ENCODE measurements at regions not wholly inside any gene's neighbourhood (a gene's known extent, or its start where the extent isn't known, plus 50 kb on each side); places are given as distances from the start of the nearest gene placed in this dataset.

GRCh38 chr3:24545887-24546286 lies 51.2 kb upstream of the THRB start:
- no peak for DNase-seq (ENCODE audit: low read depth)

GRCh38 chr3:24548278-24548677 lies 53.6 kb upstream of the THRB start:
- in situ Hi-C loops (cut with HindIII; ENCODE audit: low sequenced_read_pairs) = no loop called here
- no peak for DNase-seq (ENCODE audit: low read depth)
- no peak for TF ChIP-seq CTCF (IDR thresholded peaks at IDR 0.05; ENCODE audit: low read depth, low read length, missing control alignments)
- H3K4me3 ChIP-seq (ENCODE audit: low read depth, low read length) = no peak overlapping the region

More at GRCh38 chr3:24545887-24546286, 51.2 kb upstream of the THRB start:
- H3K4me3 ChIP-seq (ENCODE audit: low read depth, low read length) = no peak overlapping the region
- TF ChIP-seq CTCF (IDR thresholded peaks at IDR 0.05; ENCODE audit: low read depth, low read length, missing control alignments) = no peak
- in situ Hi-C loops (cut with HindIII; ENCODE audit: low sequenced_read_pairs) = no loop called here

- TF ChIP-seq CTCF (IDR thresholded peaks at IDR 0.05; ENCODE audit: low read depth, low read length, missing control alignments) = no peak
- DNase-seq (ENCODE audit: low read depth) = no peak
- H3K4me3 ChIP-seq (ENCODE audit: low read depth, low read length) = no peak overlapping the region
- in situ Hi-C loops (cut with HindIII; ENCODE audit: low sequenced_read_pairs) = no loop called here
These were observed 55.9 kb upstream of the THRB start for GRCh38 chr3:24550588-24550987.

- in situ Hi-C loops (cut with HindIII; ENCODE audit: low sequenced_read_pairs) = no loop called here
- no peak overlapping the region for H3K4me3 ChIP-seq (ENCODE audit: low read depth, low read length)
- no peak for TF ChIP-seq CTCF (IDR thresholded peaks at IDR 0.05; ENCODE audit: low read depth, low read length, missing control alignments)
- DNase-seq (ENCODE audit: low read depth) = no peak
These were observed 57.0 kb upstream of the THRB start for GRCh38 chr3:24551626-24552025.

GRCh38 chr3:24562895-24563294 lies 68.2 kb upstream of the THRB start:
- in situ Hi-C loops (cut with HindIII; ENCODE audit: low sequenced_read_pairs) = no loop called here
- no peak for TF ChIP-seq CTCF (IDR thresholded peaks at IDR 0.05; ENCODE audit: low read depth, low read length, missing control alignments)
- DNase-seq (ENCODE audit: low read depth) = no peak
- H3K4me3 ChIP-seq (ENCODE audit: low read depth, low read length) = no peak overlapping the region

GRCh38 chr3:24565053-24565452 lies 70.4 kb upstream of the THRB start:
- TF ChIP-seq CTCF (IDR thresholded peaks at IDR 0.05; ENCODE audit: low read depth, low read length, missing control alignments) = no peak
- H3K4me3 ChIP-seq (ENCODE audit: low read depth, low read length) = no peak overlapping the region
- in situ Hi-C loops (cut with HindIII; ENCODE audit: low sequenced_read_pairs) = no loop called here
- DNase-seq (ENCODE audit: low read depth) = no peak

GRCh38 chr3:24565656-24566055 lies 71.0 kb upstream of the THRB start:
- no peak for DNase-seq (ENCODE audit: low read depth)
- in situ Hi-C loops (cut with HindIII; ENCODE audit: low sequenced_read_pairs) = no loop called here
- no peak for TF ChIP-seq CTCF (IDR thresholded peaks at IDR 0.05; ENCODE audit: low read depth, low read length, missing control alignments)
- no peak overlapping the region for H3K4me3 ChIP-seq (ENCODE audit: low read depth, low read length)

All from astrocyte of the cerebellum (primary cell).